CD4-positive, alpha-beta T cell (primary cell): ENCODE measurements at regions not wholly inside any gene's neighbourhood (a gene's known extent, or its start where the extent isn't known, plus 50 kb on each side); places are given as distances from the start of the nearest gene placed in this dataset.

Experiments
- ATAC-seq: fragments of 200-7000 bp; cut with Tn5 transposase; one replicate; pipeline ENCODE4 v1.10.0; 2022; ENCODE audit warnings: mild to moderate bottlenecking; ENCODE audit not compliant: poor library complexity
- CTCF ChIA-PET: fragments of 350-600 bp; sonication (Branson Sonifier 250); formaldehyde crosslinking; loops from one replicate; lab custom pipeline; 2021; ENCODE audit warnings: antibody characterized with exemption, inconsistent platforms; lab: Charles Lee
- POLR2A ChIA-PET: fragments of 350-600 bp; sonication (Branson Sonifier 250); formaldehyde crosslinking; loops from one replicate; lab custom pipeline; 2021; ENCODE audit warnings: antibody characterized with exemption, inconsistent platforms; lab: Charles Lee
- DNase-seq, 14 experiments: peaks; one replicate each; pipeline ENCODE4 v3.0.0-alpha.2; 2013 to 2020; ENCODE audit warnings: mixed read lengths in 2 of 14
- H3K27ac ChIP-seq, 2 donors: one replicate each; pipeline versions ENCODE4 v1.5.1 to v1.7.0; 2013; ENCODE audit warnings: low read length in 2 of 2, low read depth in 1 of 2, mild to moderate bottlenecking in 1 of 2
- H3K27me3 ChIP-seq, 2 experiments: 1 replicate in 1 of 2; 2 replicates in 1 of 2; pipeline versions ENCODE4 v1.6.1 to v1.7.0; 2013; ENCODE audit warnings: low read length in 2 of 2, control low read depth in 1 of 2, mild to moderate bottlenecking in 1 of 2, moderate library complexity in 1 of 2; ENCODE audit not compliant: insufficient read depth in 2 of 2, control insufficient read depth in 1 of 2
- H3K36me3 ChIP-seq: one replicate; pipeline ENCODE4 v1.6.1; 2013; ENCODE audit warnings: low read length, control low read depth; ENCODE audit not compliant: insufficient read depth
- H3K4me1 ChIP-seq: one replicate; pipeline ENCODE4 v1.6.1; 2013; ENCODE audit warnings: low read length, control low read depth; ENCODE audit not compliant: insufficient read depth
- H3K4me3 ChIP-seq: one replicate; pipeline ENCODE4 v1.5.1; 2013; ENCODE audit warnings: mild to moderate bottlenecking, low read length, moderate library complexity
- H3K9me3 ChIP-seq, 2 experiments: 1 replicate in 1 of 2; 2 replicates in 1 of 2; pipeline versions ENCODE4 v1.6.1 to v1.7.0; 2013; ENCODE audit warnings: low read length in 2 of 2, mild to moderate bottlenecking in 2 of 2, control low read depth in 1 of 2, moderate library complexity in 1 of 2; ENCODE audit not compliant: control insufficient read depth in 1 of 2, insufficient read depth in 1 of 2
- H3K27ac Mint-ChIP-seq: one replicate; pipeline ENCODE4 v1.8.0; 2020; ENCODE audit warnings: mixed read lengths
- H3K27me3 Mint-ChIP-seq: one replicate; pipeline ENCODE4 v1.8.0; 2021; ENCODE audit warnings: mixed read lengths
- H3K36me3 Mint-ChIP-seq: one replicate; pipeline ENCODE4 v1.8.0; 2021; ENCODE audit warnings: low read depth, mixed read lengths
- H3K4me1 Mint-ChIP-seq: one replicate; pipeline ENCODE4 v1.8.0; 2021; ENCODE audit warnings: low read depth, mixed read lengths
- H3K4me3 Mint-ChIP-seq: one replicate; pipeline ENCODE4 v1.8.0; 2020; ENCODE audit warnings: mild to moderate bottlenecking, mixed read lengths
- H3K9me3 Mint-ChIP-seq: one replicate; pipeline ENCODE4 v1.8.0; 2020; ENCODE audit warnings: mixed read lengths
- intact Hi-C, 2 experiments: fragments of 100-400 bp; cut with DNase I in 1 of 2; cut with micrococcal nuclease in 1 of 2; formaldehyde crosslinking; loops; one replicate each; pipeline versions ENCODE4 v1.15.1 to v1.9.0; 2023 to 2025; cut with DNase I, micrococcal nuclease
- TF ChIP-seq, protein P1 (sequence below): fragments of 200-600 bp; IDR thresholded peaks from one replicate; pipeline ENCODE4 v1.8.0; 2022; ENCODE audit warnings: antibody characterized with exemption, mild to moderate bottlenecking

DNA sequence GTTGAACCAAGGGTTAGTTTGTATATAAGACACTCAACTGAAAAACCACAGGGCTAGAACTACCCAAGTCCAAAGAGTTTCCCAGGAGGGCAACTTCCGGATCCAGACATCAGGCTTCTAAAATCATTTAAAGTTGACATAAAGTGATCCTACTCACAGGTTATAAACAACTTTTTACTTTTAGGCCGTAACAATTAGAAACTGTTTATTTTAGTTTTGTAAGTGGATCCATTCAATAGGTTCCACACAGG lies 454.6 kb downstream of the MEIS1 start:
- Mint-ChIP-seq H3K27ac (no peak overlapping the region), H3K36me3 (no peaks in the 10 kb centered on the region), H3K4me3 (no peak overlapping the region), H3K9me3 (peaks cover 2% of the 10 kb centered on the region), H3K27me3 (no peaks in the 10 kb centered on the region), H3K4me1 (no peaks in the 10 kb centered on the region)
- intact Hi-C loops = no loop called here
- Histone ChIP-seq H3K36me3 (no peaks in the 10 kb centered on the region), H3K4me1 (no peaks in the 10 kb centered on the region), H3K4me3 (no peak overlapping the region), H3K27ac (no peak overlapping the region), H3K9me3 (peaks cover 0 to 4% of the 10 kb centered on the region in 2 experiments), H3K27me3 (no peaks in the 10 kb centered on the region)
- ChIA-PET CTCF (no interaction called here), POLR2A (no interaction called here)
- ATAC-seq (no peak), DNase-seq (no peak)
- TF ChIP-seq, protein P1, sequence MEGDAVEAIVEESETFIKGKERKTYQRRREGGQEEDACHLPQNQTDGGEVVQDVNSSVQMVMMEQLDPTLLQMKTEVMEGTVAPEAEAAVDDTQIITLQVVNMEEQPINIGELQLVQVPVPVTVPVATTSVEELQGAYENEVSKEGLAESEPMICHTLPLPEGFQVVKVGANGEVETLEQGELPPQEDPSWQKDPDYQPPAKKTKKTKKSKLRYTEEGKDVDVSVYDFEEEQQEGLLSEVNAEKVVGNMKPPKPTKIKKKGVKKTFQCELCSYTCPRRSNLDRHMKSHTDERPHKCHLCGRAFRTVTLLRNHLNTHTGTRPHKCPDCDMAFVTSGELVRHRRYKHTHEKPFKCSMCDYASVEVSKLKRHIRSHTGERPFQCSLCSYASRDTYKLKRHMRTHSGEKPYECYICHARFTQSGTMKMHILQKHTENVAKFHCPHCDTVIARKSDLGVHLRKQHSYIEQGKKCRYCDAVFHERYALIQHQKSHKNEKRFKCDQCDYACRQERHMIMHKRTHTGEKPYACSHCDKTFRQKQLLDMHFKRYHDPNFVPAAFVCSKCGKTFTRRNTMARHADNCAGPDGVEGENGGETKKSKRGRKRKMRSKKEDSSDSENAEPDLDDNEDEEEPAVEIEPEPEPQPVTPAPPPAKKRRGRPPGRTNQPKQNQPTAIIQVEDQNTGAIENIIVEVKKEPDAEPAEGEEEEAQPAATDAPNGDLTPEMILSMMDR = no peak

DNA sequence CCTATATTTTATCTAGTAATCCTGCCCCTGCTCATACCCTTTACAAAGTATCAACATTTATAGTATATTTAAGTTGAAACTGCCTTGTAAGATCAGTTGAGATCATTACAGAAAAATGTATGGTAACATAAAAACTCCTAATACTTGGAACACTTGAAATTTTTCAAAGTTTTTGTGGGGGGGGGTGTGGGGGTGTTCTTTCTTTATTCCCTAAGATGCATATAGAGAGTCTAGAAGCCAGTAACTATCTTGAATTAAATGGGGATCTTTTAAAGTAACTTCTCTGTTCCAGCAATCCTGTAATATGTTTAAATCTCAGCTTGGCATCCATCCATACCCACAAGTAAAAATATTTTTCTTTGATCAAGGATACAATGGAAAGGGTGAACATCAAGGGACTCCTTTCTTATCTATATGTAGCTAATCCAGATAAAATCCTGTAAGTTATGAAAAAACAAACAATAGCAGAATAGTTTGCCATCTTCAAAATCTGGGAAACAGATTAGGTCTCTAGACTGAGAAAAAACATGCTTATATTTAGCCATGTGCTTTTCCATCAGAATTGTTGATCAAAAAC lies 455.3 kb downstream of the MEIS1 start:
- intact Hi-C loops = no loop called here

DNA sequence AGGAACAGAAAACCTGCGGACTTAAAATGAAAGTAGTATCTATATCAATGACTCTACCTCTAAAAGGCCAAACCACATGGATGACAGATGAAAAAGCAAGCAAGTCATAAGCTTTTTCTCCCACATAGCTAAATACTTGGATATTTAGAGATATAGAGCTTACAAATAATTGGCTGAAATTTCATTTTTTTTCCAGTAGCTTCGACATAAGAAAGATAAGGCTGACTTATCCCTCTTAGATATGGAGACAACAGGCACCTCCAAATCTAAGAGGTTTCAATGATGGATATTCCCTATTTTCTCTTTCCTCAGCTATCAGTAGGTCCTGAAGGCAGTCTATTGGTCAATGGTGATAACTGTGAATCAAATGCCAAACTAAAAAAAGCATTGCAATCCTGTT lies 460.3 kb downstream of the MEIS1 start:
- ChIA-PET POLR2A (no interaction called here), CTCF (no interaction called here)
- Histone ChIP-seq H3K4me3 (no peak overlapping the region), H3K27ac (no peak overlapping the region), H3K9me3 (no peaks in the 10 kb centered on the region), H3K4me1 (no peaks in the 10 kb centered on the region), H3K36me3 (no peaks in the 10 kb centered on the region), H3K27me3 (no peaks in the 10 kb centered on the region)
- H3K9me3 Mint-ChIP-seq = no peaks in the 10 kb centered on the region
- H3K36me3 Mint-ChIP-seq = no peaks in the 10 kb centered on the region
- H3K27ac Mint-ChIP-seq = no peak overlapping the region
- no peak overlapping the region for H3K4me3 Mint-ChIP-seq
- ATAC-seq (no peak), DNase-seq (no peak)
- H3K27me3 Mint-ChIP-seq = no peaks in the 10 kb centered on the region
- TF ChIP-seq, protein P1 = no peak
- no peaks in the 10 kb centered on the region for H3K4me1 Mint-ChIP-seq
- intact Hi-C loops = no loop called here

More for the DNA sequence above, 455.3 kb downstream of the MEIS1 start:
- ChIA-PET POLR2A (no interaction called here), CTCF (no interaction called here)
- no peaks in the 10 kb centered on the region for H3K36me3 Mint-ChIP-seq
- H3K4me1 Mint-ChIP-seq = no peaks in the 10 kb centered on the region
- Histone ChIP-seq H3K9me3 (no peaks in the 10 kb centered on the region), H3K36me3 (no peaks in the 10 kb centered on the region), H3K27me3 (no peaks in the 10 kb centered on the region), H3K4me1 (no peaks in the 10 kb centered on the region), H3K27ac (no peak overlapping the region), H3K4me3 (no peak overlapping the region)
- H3K4me3 Mint-ChIP-seq = no peak overlapping the region
- peaks cover 2% of the 10 kb centered on the region for H3K9me3 Mint-ChIP-seq
- DNase-seq (no peak), ATAC-seq (no peak)
- H3K27me3 Mint-ChIP-seq = no peaks in the 10 kb centered on the region
- TF ChIP-seq, protein P1 = no peak
- no peak overlapping the region for H3K27ac Mint-ChIP-seq
